K562 (cell line): ENCODE measurements at regions not wholly inside any gene's neighbourhood (a gene's known extent, or its start where the extent isn't known, plus 50 kb on each side); places are given as distances from the start of the nearest gene placed in this dataset.

Experiments used
- ARID1B ChIP-seq: fragments of 450-650 bp; IDR thresholded peaks from 2 replicates; pipeline ENCODE4 v1.6.1; 2016; ENCODE audit warnings: antibody characterized with exemption, mild to moderate bottlenecking, inconsistent platforms
- ARID2 ChIP-seq: fragments of 450-650 bp; IDR thresholded peaks from 2 replicates; pipeline ENCODE4 v1.6.1; 2017; ENCODE audit warnings: antibody characterized with exemption, mild to moderate bottlenecking
- CTCF ChIP-seq, 3 experiments: IDR thresholded peaks in 2 of 3; conservative IDR thresholded peaks in 1 of 3; 2 replicates each; pipeline ENCODE4 v1.5.1; 2011 to 2012; ENCODE audit warnings: low read length in 3 of 3, mild to moderate bottlenecking in 3 of 3, control low read depth in 2 of 3, improper control_type of control experiment in 1 of 3, inconsistent platforms in 1 of 3, low read depth in 1 of 3, mixed read lengths in 1 of 3, moderate library complexity in 1 of 3; ENCODE audit not compliant: insufficient read depth in 2 of 3
- DEAF1 ChIP-seq: fragments of 450-650 bp; formaldehyde crosslinking; IDR thresholded peaks from 2 replicates; pipeline ENCODE4 v1.4.0; 2020; ENCODE audit warnings: mild to moderate bottlenecking, moderate library complexity
- ETS2 ChIP-seq: IDR thresholded peaks from 2 replicates; pipeline ENCODE4 v1.6.1; 2016; ENCODE audit warnings: borderline replicate concordance, missing genetic modification characterization, mild to moderate bottlenecking, moderate library complexity, missing compliant biosample characterization; ENCODE audit not compliant: poor library complexity, severe bottlenecking
- FOXJ3 ChIP-seq: sonication (generic); formaldehyde crosslinking; IDR thresholded peaks from 2 replicates; pipeline ENCODE4 v1.4.0; 2020; ENCODE audit warnings: mild to moderate bottlenecking, missing genetic modification reagents
- HDAC8 ChIP-seq: fragments of 450-650 bp; IDR thresholded peaks from 2 replicates; pipeline ENCODE4 v1.6.1; 2016; ENCODE audit warnings: mild to moderate bottlenecking, missing genetic modification characterization, moderate library complexity, missing compliant biosample characterization
- NELFE ChIP-seq: IDR thresholded peaks from 2 replicates; pipeline ENCODE4 v1.6.1; 2011; ENCODE audit warnings: mild to moderate bottlenecking; ENCODE audit not compliant: insufficient read depth, insufficient read length
- POLR3A ChIP-seq: IDR thresholded peaks from 2 replicates; pipeline ENCODE4 v1.6.1; 2011; ENCODE audit warnings: borderline replicate concordance, mild to moderate bottlenecking, moderate library complexity; ENCODE audit not compliant: insufficient read length, insufficient read depth; ENCODE audit errors: extremely low read depth
- SRSF9 ChIP-seq: fragments of 200-400 bp; formaldehyde crosslinking; IDR thresholded peaks from 2 replicates; pipeline ENCODE4 v1.6.1; 2017; ENCODE audit warnings: low read depth, low read length, borderline replicate concordance
- TFAM ChIP-seq: fragments of 250-450 bp; sonication (Bioruptor Pico); conservative IDR thresholded peaks from 2 replicates; pipeline ENCODE4 v1.5.0; 2021; ENCODE audit warnings: mild to moderate bottlenecking, moderate library complexity
- TF ChIP-seq, protein P1 (sequence below), 2 experiments: fragments of 450-650 bp; formaldehyde crosslinking in 1 of 2; IDR thresholded peaks; 2 replicates each; pipeline versions ENCODE4 v1.4.0 to v1.6.1; 2014 to 2020; ENCODE audit warnings: mild to moderate bottlenecking in 2 of 2, borderline replicate concordance in 1 of 2, low read depth in 1 of 2
- TF ChIP-seq, protein P2 (sequence below): IDR thresholded peaks from 2 replicates; pipeline ENCODE4 v1.6.1; 2011; ENCODE audit warnings: borderline replicate concordance, low read depth, mild to moderate bottlenecking, moderate library complexity, low read length; ENCODE audit not compliant: insufficient read depth, poor library complexity, severe bottlenecking

DNA sequence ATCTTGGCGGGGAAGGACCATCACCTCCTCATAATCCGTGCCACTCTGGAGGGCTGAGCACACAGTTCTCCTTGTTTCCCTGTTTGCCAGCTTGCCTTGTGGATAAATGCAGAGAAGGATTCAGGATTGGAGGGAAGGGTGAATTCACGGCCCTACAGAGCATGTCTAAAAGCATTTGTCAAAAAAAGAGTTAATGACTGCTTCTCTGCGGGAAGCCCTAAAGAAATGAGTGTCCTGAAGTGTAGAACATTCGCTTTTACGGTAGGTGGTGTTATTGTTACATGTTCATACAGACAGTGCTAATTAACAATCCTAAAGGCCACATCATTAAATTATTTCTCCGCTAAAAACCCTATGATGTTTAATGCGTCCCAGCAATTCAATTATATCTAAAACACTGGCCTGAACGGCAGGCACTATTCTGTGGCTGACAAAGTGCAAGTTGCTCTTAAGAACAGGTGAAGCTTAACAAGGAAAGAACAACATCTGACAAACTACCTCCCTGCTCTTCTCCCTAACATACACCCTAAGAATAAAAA, 112.3 kb upstream of the NFIA start (continued):
- TF ChIP-seq, protein P1, sequence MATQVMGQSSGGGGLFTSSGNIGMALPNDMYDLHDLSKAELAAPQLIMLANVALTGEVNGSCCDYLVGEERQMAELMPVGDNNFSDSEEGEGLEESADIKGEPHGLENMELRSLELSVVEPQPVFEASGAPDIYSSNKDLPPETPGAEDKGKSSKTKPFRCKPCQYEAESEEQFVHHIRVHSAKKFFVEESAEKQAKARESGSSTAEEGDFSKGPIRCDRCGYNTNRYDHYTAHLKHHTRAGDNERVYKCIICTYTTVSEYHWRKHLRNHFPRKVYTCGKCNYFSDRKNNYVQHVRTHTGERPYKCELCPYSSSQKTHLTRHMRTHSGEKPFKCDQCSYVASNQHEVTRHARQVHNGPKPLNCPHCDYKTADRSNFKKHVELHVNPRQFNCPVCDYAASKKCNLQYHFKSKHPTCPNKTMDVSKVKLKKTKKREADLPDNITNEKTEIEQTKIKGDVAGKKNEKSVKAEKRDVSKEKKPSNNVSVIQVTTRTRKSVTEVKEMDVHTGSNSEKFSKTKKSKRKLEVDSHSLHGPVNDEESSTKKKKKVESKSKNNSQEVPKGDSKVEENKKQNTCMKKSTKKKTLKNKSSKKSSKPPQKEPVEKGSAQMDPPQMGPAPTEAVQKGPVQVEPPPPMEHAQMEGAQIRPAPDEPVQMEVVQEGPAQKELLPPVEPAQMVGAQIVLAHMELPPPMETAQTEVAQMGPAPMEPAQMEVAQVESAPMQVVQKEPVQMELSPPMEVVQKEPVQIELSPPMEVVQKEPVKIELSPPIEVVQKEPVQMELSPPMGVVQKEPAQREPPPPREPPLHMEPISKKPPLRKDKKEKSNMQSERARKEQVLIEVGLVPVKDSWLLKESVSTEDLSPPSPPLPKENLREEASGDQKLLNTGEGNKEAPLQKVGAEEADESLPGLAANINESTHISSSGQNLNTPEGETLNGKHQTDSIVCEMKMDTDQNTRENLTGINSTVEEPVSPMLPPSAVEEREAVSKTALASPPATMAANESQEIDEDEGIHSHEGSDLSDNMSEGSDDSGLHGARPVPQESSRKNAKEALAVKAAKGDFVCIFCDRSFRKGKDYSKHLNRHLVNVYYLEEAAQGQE (IDR thresholded peaks at IDR 0.05; ENCODE audit: borderline replicate concordance): peak; percentile 75; the same call in 1 of the 2 replicates
- TF ChIP-seq, protein P1 (CRISPR knock-in tag; IDR thresholded peaks at IDR 0.05; ENCODE audit: low read depth): no peak
- TF ChIP-seq FOXJ3 (CRISPR knock-in tag): no peak
- peak; percentile 66 for TF ChIP-seq DEAF1 (CRISPR knock-in tag)
- TF ChIP-seq CTCF (IDR thresholded peaks at IDR 0.05 in 2 of 3, conservative IDR thresholded peaks at IDR 0.05 in 1 of 3; ENCODE audit: insufficient read depth in 2 of 3, low read depth in 1 of 3, low read length in 3 of 3): peak; percentile 45 to 74 (median 67); a peak in 5 of 6 replicates
- TF ChIP-seq TFAM (CRISPR knock-in tag): no peak
- 0 out of 2 replicates have a peak, but pooled peaks have one; percentile 36 for TF ChIP-seq ARID2
- TF ChIP-seq SRSF9: no peak
- TF ChIP-seq ETS2 (tag): no peak
- no peak for TF ChIP-seq ARID1B
- no peak for TF ChIP-seq POLR3A
- TF ChIP-seq HDAC8 (tag): no peak
- TF ChIP-seq, protein P2, sequence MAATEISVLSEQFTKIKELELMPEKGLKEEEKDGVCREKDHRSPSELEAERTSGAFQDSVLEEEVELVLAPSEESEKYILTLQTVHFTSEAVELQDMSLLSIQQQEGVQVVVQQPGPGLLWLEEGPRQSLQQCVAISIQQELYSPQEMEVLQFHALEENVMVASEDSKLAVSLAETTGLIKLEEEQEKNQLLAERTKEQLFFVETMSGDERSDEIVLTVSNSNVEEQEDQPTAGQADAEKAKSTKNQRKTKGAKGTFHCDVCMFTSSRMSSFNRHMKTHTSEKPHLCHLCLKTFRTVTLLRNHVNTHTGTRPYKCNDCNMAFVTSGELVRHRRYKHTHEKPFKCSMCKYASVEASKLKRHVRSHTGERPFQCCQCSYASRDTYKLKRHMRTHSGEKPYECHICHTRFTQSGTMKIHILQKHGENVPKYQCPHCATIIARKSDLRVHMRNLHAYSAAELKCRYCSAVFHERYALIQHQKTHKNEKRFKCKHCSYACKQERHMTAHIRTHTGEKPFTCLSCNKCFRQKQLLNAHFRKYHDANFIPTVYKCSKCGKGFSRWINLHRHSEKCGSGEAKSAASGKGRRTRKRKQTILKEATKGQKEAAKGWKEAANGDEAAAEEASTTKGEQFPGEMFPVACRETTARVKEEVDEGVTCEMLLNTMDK: no peak
- TF ChIP-seq NELFE: no peak
